Stimulated activated memory B cell treated with anti-CD40 and anti-IgM and Interleukin-4, amounts not matched to agents 10 μg/mL and 1 μg/mL and 100 μg/mL, for 72 hours (primary cell): ENCODE measurements at regions not wholly inside any gene's neighbourhood (a gene's known extent, or its start where the extent isn't known, plus 50 kb on each side); places are given as distances from the start of the nearest gene placed in this dataset.
"Not testable (repeated sequence)": the region's sequence is repeated elsewhere in the genome, so short reads cannot be mapped to it uniquely, and the experiment has no call there.

Experiments
- ATAC-seq: fragments of 150-1000 bp; cut with Tn5 transposase; 2 replicates; pipeline ENCODE4 v1.10.0; 2021
- H3K27ac Mint-ChIP-seq: one replicate; pipeline ENCODE4 v1.8.0; 2022; ENCODE audit warnings: mild to moderate bottlenecking, mixed read lengths
- H3K27me3 Mint-ChIP-seq: one replicate; pipeline ENCODE4 v1.8.0; 2022; ENCODE audit warnings: mixed read lengths
- H3K36me3 Mint-ChIP-seq: one replicate; pipeline ENCODE4 v1.8.0; 2022; ENCODE audit warnings: mixed read lengths
- H3K4me1 Mint-ChIP-seq: one replicate; pipeline ENCODE4 v1.8.0; 2022; ENCODE audit warnings: mixed read lengths
- H3K4me3 Mint-ChIP-seq: one replicate; pipeline ENCODE4 v1.8.0; 2022; ENCODE audit warnings: mild to moderate bottlenecking, moderate library complexity, mixed read lengths
- H3K9me3 Mint-ChIP-seq: one replicate; pipeline ENCODE4 v1.8.0; 2022; ENCODE audit warnings: mixed read lengths

DNA sequence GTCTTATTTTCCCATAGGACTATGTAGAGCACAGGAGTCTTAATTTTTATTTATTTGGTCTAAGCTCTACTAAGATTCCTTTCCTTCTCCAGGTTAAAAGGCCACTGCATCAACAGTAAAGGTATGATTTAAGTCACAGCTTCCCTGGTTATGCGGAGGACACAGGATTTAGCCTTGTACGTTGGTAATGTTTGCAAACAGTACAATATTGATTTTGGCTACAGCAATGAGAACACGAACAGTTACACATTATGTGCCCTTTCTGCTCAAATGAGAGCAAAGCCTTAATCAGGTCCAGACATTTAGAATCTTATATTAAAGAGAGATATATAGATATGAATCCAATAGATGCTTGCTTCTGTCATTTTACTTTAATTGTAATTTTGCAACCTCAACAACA, 264.0 kb downstream of the NUF2 start:
- Mint-ChIP-seq H3K4me3 (no peak overlapping the region), H3K4me1 (no peaks in the 10 kb centered on the region), H3K36me3 (no peaks in the 10 kb centered on the region), H3K27ac (no peak overlapping the region), H3K27me3 (no peaks in the 10 kb centered on the region), H3K9me3 (no peaks in the 10 kb centered on the region)
- no peak for ATAC-seq

DNA sequence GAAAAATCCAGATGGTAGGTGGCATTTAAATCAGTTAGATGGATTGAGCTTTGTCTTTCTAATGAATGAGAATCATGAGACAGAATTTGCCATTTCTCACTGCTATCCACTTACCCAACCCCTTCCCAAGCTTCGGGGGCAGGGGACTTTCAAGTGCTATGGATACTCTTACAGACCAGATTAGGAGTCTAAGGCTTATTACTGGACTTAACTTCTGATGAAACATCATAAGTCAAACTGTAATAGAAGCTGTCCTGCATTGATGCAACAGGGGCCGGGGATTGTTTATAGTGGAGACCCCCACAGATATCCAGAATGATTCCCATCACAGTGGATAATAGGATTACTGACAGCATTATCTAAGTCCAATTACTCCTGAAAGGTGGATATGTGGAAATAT, 267.0 kb downstream of the NUF2 start:
- H3K9me3 Mint-ChIP-seq = peaks cover 10% of the 10 kb centered on the region
- peaks cover 12% of the 10 kb centered on the region for H3K27me3 Mint-ChIP-seq
- no peak for ATAC-seq
- H3K36me3 Mint-ChIP-seq = peaks cover 5% of the 10 kb centered on the region
- H3K4me3 Mint-ChIP-seq = no peak overlapping the region
- no peaks in the 10 kb centered on the region for H3K4me1 Mint-ChIP-seq
- no peak overlapping the region for H3K27ac Mint-ChIP-seq

DNA sequence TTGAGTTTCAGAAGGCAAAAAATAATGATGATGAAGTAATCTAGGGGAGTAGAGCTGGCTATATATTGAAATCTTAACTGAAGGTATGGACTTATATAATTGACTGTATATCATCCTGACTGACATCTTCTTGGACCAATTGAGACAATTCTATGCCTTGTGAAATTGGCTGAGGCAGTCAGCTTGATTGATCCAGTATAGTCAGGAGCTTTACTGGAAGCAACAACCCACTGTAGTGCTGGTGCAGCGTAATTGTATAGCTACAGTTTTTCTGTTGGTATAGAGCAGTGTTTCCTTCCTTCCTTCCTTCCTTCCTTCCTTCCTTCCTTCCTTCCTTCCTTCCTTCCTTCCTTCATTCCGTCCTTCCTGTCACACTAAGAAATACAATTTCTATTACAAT, 268.0 kb downstream of the NUF2 start:
- H3K36me3 Mint-ChIP-seq = peaks cover 5% of the 10 kb centered on the region
- no peak overlapping the region for H3K4me3 Mint-ChIP-seq
- H3K4me1 Mint-ChIP-seq = no peaks in the 10 kb centered on the region
- H3K27ac Mint-ChIP-seq = no peak overlapping the region
- ATAC-seq = no peak
- peaks cover 12% of the 10 kb centered on the region for H3K27me3 Mint-ChIP-seq
- peaks cover 10% of the 10 kb centered on the region for H3K9me3 Mint-ChIP-seq

DNA sequence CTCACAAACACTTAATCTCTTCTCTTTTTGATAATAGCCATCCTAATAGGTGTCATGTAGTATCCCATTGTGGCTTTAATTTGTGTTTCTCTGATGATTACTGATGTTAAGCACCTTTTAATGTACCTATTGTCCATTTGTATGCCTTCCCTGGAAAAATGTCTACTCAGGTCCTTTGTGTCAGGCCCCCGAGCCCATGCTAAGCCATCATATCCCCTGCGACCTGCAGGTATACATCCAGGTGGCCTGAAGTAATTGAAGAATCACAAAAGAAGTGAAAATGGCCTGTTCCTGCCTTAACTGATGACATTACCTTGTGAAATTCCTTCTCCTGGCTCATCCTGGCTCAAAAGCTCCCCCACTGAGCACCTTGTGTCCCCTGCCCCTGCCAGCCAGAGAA, 269.4 kb downstream of the NUF2 start:
- H3K4me1 Mint-ChIP-seq, H3K36me3 Mint-ChIP-seq: not testable (repeated sequence)
- H3K27me3 Mint-ChIP-seq = peaks cover 12% of the 10 kb centered on the region

DNA sequence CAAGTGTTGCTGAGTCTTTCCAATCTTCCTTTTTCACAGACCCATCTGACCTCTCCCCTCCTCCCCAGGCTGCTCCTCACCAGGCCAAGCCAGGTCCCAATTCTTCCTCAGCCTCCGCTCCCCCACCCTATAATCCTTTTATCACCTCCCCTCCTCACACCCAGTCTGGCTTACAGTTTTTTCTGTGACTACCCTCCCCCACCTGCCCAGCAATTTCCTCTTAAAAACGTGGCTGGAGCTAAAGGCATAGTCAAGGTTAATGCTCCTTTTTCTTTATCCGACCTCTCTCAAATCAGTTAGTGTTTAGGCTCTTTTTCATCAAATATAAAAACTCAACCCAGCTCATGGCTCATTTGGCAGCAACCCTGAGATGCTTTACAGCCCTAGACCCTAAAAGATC, 270.9 kb downstream of the NUF2 start:
- ATAC-seq, H3K4me1 Mint-ChIP-seq, H3K4me3 Mint-ChIP-seq, H3K36me3 Mint-ChIP-seq, H3K27ac Mint-ChIP-seq: not testable (repeated sequence)
- Mint-ChIP-seq H3K27me3 (peaks cover 12% of the 10 kb centered on the region), H3K9me3 (peaks cover 10% of the 10 kb centered on the region)

More for the DNA sequence above, 269.4 kb downstream of the NUF2 start:
- H3K27ac Mint-ChIP-seq, ATAC-seq, H3K4me3 Mint-ChIP-seq: not testable (repeated sequence)
- peaks cover 10% of the 10 kb centered on the region for H3K9me3 Mint-ChIP-seq

DNA sequence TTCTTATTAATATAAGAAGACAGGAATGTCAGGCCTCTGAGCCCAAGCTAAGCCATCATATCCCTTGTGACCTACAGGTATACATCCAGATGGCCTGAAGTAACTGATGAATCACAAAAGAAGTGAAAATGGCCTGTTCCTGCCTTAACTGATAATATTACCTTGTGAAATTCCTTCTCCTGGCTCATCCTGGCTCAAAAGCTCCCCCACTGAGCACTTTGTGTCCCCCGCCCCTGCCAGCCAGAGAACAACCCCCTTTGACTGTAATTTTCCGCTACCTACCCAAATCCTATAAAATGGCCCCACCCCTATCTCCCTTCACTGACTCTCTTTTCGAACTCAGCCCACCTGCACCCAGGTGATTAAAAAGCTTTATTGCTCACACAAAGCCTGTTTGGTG, 274.4 kb downstream of the NUF2 start:
- H3K27ac Mint-ChIP-seq, ATAC-seq, H3K4me1 Mint-ChIP-seq, H3K4me3 Mint-ChIP-seq, H3K36me3 Mint-ChIP-seq: not testable (repeated sequence)
- peaks cover 10% of the 10 kb centered on the region for H3K9me3 Mint-ChIP-seq
- H3K27me3 Mint-ChIP-seq = peaks cover 12% of the 10 kb centered on the region

DNA sequence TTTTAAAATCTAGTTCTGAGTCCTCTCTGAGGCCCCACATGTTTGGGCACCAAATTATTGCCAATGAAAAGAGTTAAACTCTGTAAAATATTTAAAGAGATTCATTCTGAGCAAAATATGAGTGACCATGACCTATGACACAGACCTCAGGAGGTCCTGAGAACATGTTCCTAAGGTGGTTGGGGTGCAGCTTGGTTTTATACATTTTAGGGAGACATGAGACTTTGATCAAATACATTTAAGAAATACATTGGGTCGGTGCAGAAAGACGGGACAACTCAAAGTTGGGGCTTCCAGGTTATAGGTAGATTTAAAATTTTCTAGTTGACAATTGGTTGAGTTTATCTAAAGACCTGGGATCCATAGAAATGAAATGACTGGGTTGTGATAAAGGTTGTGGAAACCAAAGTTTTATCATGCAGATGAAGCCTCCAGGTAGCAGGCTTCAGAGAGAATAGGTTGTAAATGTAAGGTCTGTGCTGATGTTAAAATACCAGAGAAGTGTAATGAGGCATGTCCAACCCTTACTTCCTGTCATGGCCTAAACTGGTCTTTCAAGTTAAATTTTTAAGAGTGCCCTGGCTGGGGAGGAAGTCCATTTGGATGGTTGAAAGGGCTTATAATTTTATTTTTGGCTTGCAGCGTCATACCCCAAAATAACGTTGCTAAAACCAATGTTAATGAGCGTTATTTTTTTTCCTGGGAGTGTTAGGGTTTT, 274.9 kb downstream of the NUF2 start:
- Mint-ChIP-seq H3K27me3 (peaks cover 8% of the 10 kb centered on the region), H3K9me3 (peaks cover 10% of the 10 kb centered on the region), H3K4me3 (no peak overlapping the region), H3K36me3 (peaks cover 5% of the 10 kb centered on the region), H3K27ac (no peak overlapping the region), H3K4me1 (peaks cover 6% of the 10 kb centered on the region)
- peak; percentile 41 for ATAC-seq

DNA sequence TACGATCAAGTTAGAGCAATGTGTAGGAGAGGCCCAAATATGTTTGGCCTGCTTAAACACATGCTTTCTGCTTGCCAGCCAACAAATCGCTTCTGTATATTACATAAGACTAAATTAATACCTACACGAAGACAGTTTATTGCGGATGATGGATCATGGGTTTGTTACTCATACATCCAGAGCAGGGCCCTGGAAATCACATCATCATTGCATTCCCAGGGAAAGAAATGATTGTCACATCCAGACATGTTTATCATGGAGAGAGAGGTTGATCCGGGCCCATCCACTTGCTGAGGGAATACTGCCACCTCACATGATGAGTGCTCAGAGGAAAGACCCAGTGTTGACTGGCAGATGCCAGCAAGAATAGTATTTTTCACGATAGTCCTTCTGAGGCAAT, 282.6 kb downstream of the NUF2 start:
- Mint-ChIP-seq H3K4me1 (no peaks in the 10 kb centered on the region), H3K27me3 (no peaks in the 10 kb centered on the region), H3K27ac (no peak overlapping the region), H3K4me3 (no peak overlapping the region), H3K9me3 (no peaks in the 10 kb centered on the region), H3K36me3 (no peaks in the 10 kb centered on the region)
- no peak for ATAC-seq

DNA sequence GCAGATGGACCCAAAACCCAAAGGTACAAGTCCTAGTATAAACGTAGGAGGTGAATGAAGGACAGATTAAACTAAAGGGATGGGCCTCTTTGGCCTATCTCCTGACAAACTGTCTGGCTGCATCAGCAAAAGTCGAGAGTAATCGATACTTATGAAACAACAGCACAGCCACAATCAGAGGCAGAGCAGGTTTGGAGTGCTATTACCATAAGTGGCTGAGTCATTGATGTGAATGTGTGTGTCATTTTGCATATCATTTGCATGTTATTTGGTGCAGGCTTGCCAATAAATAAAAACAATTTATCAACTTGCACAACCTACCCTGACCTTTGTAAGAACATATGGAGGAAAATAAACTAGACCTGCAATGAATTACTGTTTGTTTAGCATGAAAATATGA, 283.1 kb downstream of the NUF2 start:
- no peak overlapping the region for H3K27ac Mint-ChIP-seq
- H3K9me3 Mint-ChIP-seq = no peaks in the 10 kb centered on the region
- H3K4me1 Mint-ChIP-seq = no peaks in the 10 kb centered on the region
- no peak for ATAC-seq
- H3K27me3 Mint-ChIP-seq = no peaks in the 10 kb centered on the region
- H3K4me3 Mint-ChIP-seq = no peak overlapping the region
- H3K36me3 Mint-ChIP-seq = no peaks in the 10 kb centered on the region

DNA sequence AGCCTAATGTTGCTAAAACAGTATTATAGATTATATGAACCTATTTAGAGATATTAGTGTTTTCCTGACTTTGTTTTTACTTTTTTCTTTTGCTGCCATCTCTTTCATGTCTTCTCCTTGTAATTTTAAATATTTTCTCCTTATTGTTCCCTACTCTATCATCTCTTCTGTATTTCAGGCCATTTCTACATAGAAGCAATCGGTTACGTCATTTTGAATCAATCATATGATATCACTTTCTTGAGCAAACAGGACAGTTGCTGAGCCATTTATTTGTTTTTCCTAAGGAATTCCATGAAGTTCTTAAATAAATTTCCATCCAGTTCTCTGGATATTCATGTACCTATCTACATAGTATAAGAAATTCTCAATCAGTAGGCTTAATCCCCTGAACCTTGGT, 287.2 kb downstream of the NUF2 start:
- H3K36me3 Mint-ChIP-seq = no peaks in the 10 kb centered on the region
- no peaks in the 10 kb centered on the region for H3K9me3 Mint-ChIP-seq
- no peak overlapping the region for H3K4me3 Mint-ChIP-seq
- no peak overlapping the region for H3K27ac Mint-ChIP-seq
- no peaks in the 10 kb centered on the region for H3K27me3 Mint-ChIP-seq
- H3K4me1 Mint-ChIP-seq = no peaks in the 10 kb centered on the region
- no peak for ATAC-seq

DNA sequence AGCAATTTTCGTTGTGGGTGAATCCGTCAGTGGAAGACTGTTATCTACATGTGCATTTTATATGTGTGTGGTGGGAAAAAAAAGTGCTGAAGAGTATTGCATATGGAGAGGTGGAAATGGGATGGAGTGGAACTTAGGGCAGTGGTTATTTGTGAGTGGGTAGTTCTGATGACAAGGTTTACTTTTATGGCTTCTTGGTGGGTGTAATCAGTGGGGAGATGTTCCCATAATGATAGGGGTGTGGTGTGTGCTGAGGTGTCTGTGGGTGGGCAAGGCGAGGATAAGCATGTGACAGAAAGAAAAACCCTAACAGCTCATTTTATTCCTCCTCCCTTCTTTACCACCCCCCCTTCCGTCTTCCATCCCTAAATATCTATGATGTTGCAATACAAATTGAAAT, 288.1 kb downstream of the NUF2 start:
- Mint-ChIP-seq H3K27ac (no peak overlapping the region), H3K4me1 (no peaks in the 10 kb centered on the region), H3K4me3 (no peak overlapping the region), H3K9me3 (no peaks in the 10 kb centered on the region), H3K27me3 (no peaks in the 10 kb centered on the region), H3K36me3 (no peaks in the 10 kb centered on the region)
- ATAC-seq = no peak

DNA sequence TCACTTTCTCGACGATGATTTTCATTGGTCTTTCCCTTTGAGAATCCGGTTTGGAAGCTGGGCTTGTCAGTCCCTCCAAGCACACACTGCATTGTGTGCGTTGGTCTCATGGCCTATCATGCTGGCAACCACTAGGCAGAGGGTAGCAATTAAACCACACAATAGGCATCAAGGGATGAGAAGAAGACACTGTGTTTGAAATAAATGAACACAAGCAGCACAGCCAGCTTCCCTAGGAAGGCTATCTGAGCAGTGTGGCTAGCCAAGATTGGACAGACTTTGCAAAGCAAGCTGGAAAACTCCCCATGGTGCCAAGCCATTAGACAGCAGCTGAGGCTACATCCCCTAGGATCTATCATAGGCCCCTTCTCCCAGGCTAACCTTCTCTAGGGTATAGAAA, 288.7 kb downstream of the NUF2 start:
- H3K4me1 Mint-ChIP-seq = no peaks in the 10 kb centered on the region
- H3K9me3 Mint-ChIP-seq = no peaks in the 10 kb centered on the region
- ATAC-seq = no peak
- H3K27ac Mint-ChIP-seq = no peak overlapping the region
- H3K36me3 Mint-ChIP-seq = no peaks in the 10 kb centered on the region
- H3K27me3 Mint-ChIP-seq = no peaks in the 10 kb centered on the region
- H3K4me3 Mint-ChIP-seq = no peak overlapping the region

DNA sequence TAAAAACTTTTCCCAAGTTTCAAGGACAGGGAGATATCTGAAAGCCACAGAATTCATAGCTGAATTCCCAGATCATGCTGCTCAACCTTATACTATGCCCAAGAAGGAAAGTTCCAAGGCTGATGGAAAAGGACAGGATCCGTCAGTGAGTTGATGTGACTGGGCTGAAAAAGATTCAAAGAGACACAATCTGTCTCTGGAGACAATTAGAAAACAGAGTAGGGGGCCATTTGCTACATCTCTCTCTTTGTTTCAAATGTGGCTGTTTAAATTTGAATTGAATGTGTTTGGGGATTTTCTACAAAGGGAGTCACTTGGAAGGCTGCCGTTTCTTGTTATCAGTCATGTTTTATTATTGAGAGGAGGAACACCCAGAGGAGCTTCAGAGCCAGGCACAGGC, 292.6 kb downstream of the NUF2 start:
- ATAC-seq = no peak
- peaks cover 6% of the 10 kb centered on the region for H3K9me3 Mint-ChIP-seq
- no peak overlapping the region for H3K27ac Mint-ChIP-seq
- H3K4me1 Mint-ChIP-seq = no peaks in the 10 kb centered on the region
- H3K27me3 Mint-ChIP-seq = no peaks in the 10 kb centered on the region
- no peaks in the 10 kb centered on the region for H3K36me3 Mint-ChIP-seq
- no peak overlapping the region for H3K4me3 Mint-ChIP-seq

DNA sequence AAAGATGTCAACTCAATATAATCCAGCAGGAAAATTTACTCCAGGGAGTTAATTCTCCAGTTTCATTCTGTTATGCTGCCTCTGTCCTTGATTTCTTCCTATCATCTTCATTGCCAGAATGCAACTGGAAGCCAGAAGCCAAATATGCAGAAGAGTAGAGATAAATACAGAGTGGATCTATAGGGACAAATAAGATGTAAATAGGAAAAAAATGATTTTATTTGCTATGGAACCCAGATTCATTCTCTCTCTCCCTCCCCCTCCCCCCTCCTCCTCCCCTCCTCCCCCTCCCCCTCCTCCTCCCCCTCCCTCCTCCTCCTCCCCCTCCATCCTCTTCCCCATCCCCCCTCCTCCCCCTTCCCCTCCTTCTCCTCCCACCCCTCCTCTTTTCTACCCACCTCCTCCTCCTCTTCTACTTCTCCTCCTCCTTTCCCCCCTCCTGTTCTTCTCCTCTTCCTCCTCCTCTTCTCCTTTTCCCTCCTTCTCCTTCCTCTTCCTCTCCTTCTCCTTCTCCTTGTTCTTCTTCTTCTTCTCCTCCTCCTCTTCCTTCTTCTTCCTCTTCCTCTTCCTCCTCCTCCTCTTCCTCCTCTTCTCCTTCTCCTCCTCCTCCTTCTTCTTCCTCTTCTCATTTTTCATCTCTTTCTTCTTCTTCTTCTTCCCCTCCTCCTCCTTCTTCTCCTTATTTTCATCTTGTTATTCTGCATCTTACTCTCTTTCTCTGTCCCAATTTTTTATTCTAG, 306.4 kb downstream of the NUF2 start:
- Mint-ChIP-seq H3K4me1 (no peaks in the 10 kb centered on the region), H3K9me3 (peaks cover 21% of the 10 kb centered on the region), H3K27ac (no peak overlapping the region), H3K36me3 (no peaks in the 10 kb centered on the region), H3K27me3 (no peaks in the 10 kb centered on the region), H3K4me3 (no peak overlapping the region)
- ATAC-seq = no peak

DNA sequence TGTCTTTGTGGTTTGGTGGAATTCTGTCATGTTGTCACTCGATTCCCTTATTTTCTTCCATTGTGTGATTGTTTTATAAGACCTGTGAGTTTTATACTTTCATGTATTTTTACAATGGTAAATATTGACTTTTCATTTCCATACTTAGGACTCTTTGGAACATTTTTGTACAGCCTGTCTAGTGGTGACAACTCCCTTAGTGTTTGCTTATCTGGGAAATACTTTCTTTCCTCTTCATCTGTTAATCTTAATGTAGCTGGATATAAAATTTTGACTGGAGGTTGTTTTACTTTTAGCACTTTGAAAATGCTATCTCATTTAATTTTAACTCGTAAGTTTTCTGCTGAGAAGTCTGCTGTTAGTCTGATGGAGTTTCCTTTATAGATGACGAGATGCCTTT, 310.5 kb downstream of the NUF2 start:
- Mint-ChIP-seq H3K9me3 (peaks cover 23% of the 10 kb centered on the region), H3K27ac (no peak overlapping the region), H3K27me3 (no peaks in the 10 kb centered on the region), H3K4me1 (no peaks in the 10 kb centered on the region), H3K36me3 (no peaks in the 10 kb centered on the region), H3K4me3 (no peak overlapping the region)
- no peak for ATAC-seq

DNA sequence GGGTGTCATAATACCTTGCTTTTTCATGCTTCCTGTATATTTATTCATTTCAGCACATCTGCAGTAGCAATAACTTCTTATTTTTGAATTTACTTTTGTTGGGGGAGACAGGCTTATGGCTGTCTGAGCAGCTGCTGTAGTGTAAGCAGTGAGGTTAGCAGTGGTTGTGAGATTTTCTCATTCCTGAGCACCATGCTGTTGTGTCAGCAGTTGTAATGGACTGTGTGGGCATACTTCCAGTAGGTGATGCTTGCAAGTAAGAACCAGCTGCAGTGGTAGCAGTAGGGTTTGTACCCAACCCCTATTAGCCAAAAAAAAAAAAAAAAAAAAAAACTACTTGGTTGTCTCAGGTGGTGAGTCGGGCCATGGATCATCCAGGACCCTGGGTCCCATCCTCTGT, 311.6 kb downstream of the NUF2 start:
- H3K4me1 Mint-ChIP-seq = no peaks in the 10 kb centered on the region
- ATAC-seq = no peak
- H3K27ac Mint-ChIP-seq = no peak overlapping the region
- H3K4me3 Mint-ChIP-seq = no peak overlapping the region
- peaks cover 22% of the 10 kb centered on the region for H3K9me3 Mint-ChIP-seq
- no peaks in the 10 kb centered on the region for H3K36me3 Mint-ChIP-seq
- H3K27me3 Mint-ChIP-seq = no peaks in the 10 kb centered on the region
